SH-SY5Y (cell line): ENCODE measurements at regions not wholly inside any gene's neighbourhood (a gene's known extent, or its start where the extent isn't known, plus 50 kb on each side); places are given as distances from the start of the nearest gene placed in this dataset.

Experiments
- GATA2 ChIP-seq: IDR thresholded peaks from 2 replicates; pipeline ENCODE4 v1.6.1; 2011; ENCODE audit warnings: mild to moderate bottlenecking, low read depth, low read length
- GATA3 ChIP-seq: IDR thresholded peaks from 2 replicates; pipeline ENCODE4 v1.6.1; 2011; ENCODE audit warnings: low read depth, mild to moderate bottlenecking, low read length, moderate library complexity

GRCh38 chr2:22143840-22144239, 1020.1 kb downstream of the TDRD15 start:
- TF ChIP-seq GATA3 (no peak), GATA2 (no peak)
